Neural cell (in vitro differentiated cells): ENCODE measurements at regions not wholly inside any gene's neighbourhood (a gene's known extent, or its start where the extent isn't known, plus 50 kb on each side); places are given as distances from the start of the nearest gene placed in this dataset.
"Not testable (repeated sequence)": the region's sequence is repeated elsewhere in the genome, so short reads cannot be mapped to it uniquely, and the experiment has no call there.

ENCODE experiments used
- EP300 ChIP-seq: fragments of 450-650 bp; conservative IDR thresholded peaks from 2 replicates; pipeline ENCODE4 v1.6.1; 2014; ENCODE audit warnings: antibody characterized with exemption, mild to moderate bottlenecking, moderate library complexity; ENCODE audit not compliant: poor library complexity, severe bottlenecking
- EZH2 ChIP-seq: fragments of 200-600, 300-800 bp; shearing (Covaris generic), sonication (generic); IDR thresholded peaks from 2 replicates; pipeline ENCODE4 v1.6.1; 2014; ENCODE audit warnings: antibody characterized with exemption, low read length, borderline replicate concordance, mild to moderate bottlenecking; ENCODE audit not compliant: insufficient read depth, poor library complexity, severe bottlenecking
- MXI1 ChIP-seq: fragments of 450-650 bp; conservative IDR thresholded peaks from 2 replicates; pipeline ENCODE4 v1.6.1; 2014; ENCODE audit warnings: antibody characterized with exemption, mild to moderate bottlenecking; ENCODE audit not compliant: poor library complexity, severe bottlenecking
- POLR2AphosphoS5 ChIP-seq: IDR thresholded peaks from 2 replicates; pipeline ENCODE4 v1.6.1; 2012
- RAD21 ChIP-seq: fragments of 450-650 bp; conservative IDR thresholded peaks from 2 replicates; pipeline ENCODE4 v1.6.1; 2014; ENCODE audit warnings: antibody characterized with exemption, mild to moderate bottlenecking, moderate library complexity
- SMC3 ChIP-seq: fragments of 450-650 bp; conservative IDR thresholded peaks from 2 replicates; pipeline ENCODE4 v1.6.1; 2014; ENCODE audit warnings: antibody characterized with exemption, mild to moderate bottlenecking, moderate library complexity; ENCODE audit not compliant: poor library complexity
- TF ChIP-seq, protein P1 (sequence below): fragments of 450-650 bp; IDR thresholded peaks from 2 replicates; pipeline ENCODE4 v1.5.1; 2014; ENCODE audit warnings: antibody characterized with exemption, mild to moderate bottlenecking, moderate library complexity; ENCODE audit not compliant: poor library complexity, severe bottlenecking
- TF ChIP-seq, protein P2 (sequence below): IDR thresholded peaks from 2 replicates; pipeline ENCODE4 v1.6.1; 2012; ENCODE audit warnings: borderline replicate concordance

DNA sequence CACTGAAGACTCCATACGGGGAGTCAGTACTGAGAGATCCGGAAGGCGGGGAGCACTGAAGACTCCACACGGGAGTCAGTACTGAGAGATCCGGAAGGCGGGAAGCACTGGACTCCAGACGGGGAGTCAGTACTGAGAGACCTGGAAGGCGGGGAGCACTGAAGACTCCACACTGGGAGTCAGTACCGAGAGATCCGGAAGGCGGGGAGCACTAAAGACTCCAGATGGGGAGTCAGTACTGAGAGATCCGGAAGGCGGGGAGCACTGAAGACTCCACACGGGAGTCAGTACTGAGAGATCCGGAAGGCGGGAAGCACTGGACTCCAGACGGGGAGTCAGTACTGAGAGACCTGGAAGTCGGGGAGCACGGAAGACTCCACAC lies 77.2 kb downstream of the DLL1 start:
- TF ChIP-seq, protein P1, sequence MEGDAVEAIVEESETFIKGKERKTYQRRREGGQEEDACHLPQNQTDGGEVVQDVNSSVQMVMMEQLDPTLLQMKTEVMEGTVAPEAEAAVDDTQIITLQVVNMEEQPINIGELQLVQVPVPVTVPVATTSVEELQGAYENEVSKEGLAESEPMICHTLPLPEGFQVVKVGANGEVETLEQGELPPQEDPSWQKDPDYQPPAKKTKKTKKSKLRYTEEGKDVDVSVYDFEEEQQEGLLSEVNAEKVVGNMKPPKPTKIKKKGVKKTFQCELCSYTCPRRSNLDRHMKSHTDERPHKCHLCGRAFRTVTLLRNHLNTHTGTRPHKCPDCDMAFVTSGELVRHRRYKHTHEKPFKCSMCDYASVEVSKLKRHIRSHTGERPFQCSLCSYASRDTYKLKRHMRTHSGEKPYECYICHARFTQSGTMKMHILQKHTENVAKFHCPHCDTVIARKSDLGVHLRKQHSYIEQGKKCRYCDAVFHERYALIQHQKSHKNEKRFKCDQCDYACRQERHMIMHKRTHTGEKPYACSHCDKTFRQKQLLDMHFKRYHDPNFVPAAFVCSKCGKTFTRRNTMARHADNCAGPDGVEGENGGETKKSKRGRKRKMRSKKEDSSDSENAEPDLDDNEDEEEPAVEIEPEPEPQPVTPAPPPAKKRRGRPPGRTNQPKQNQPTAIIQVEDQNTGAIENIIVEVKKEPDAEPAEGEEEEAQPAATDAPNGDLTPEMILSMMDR: not testable (repeated sequence)
- not testable (repeated sequence) for TF ChIP-seq EP300, EZH2, MXI1, SMC3, POLR2AphosphoS5, RAD21
- TF ChIP-seq, protein P2, sequence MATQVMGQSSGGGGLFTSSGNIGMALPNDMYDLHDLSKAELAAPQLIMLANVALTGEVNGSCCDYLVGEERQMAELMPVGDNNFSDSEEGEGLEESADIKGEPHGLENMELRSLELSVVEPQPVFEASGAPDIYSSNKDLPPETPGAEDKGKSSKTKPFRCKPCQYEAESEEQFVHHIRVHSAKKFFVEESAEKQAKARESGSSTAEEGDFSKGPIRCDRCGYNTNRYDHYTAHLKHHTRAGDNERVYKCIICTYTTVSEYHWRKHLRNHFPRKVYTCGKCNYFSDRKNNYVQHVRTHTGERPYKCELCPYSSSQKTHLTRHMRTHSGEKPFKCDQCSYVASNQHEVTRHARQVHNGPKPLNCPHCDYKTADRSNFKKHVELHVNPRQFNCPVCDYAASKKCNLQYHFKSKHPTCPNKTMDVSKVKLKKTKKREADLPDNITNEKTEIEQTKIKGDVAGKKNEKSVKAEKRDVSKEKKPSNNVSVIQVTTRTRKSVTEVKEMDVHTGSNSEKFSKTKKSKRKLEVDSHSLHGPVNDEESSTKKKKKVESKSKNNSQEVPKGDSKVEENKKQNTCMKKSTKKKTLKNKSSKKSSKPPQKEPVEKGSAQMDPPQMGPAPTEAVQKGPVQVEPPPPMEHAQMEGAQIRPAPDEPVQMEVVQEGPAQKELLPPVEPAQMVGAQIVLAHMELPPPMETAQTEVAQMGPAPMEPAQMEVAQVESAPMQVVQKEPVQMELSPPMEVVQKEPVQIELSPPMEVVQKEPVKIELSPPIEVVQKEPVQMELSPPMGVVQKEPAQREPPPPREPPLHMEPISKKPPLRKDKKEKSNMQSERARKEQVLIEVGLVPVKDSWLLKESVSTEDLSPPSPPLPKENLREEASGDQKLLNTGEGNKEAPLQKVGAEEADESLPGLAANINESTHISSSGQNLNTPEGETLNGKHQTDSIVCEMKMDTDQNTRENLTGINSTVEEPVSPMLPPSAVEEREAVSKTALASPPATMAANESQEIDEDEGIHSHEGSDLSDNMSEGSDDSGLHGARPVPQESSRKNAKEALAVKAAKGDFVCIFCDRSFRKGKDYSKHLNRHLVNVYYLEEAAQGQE: not testable (repeated sequence)
